NCI-H82 (cell line): ENCODE measurements at regions not wholly inside any gene's neighbourhood (a gene's known extent, or its start where the extent isn't known, plus 50 kb on each side); places are given as distances from the start of the nearest gene placed in this dataset.

ENCODE experiments used
- DNase-seq: peaks from one replicate; lab custom pipeline; 2025; lab: John Stamatoyannopoulos, UW

DNA sequence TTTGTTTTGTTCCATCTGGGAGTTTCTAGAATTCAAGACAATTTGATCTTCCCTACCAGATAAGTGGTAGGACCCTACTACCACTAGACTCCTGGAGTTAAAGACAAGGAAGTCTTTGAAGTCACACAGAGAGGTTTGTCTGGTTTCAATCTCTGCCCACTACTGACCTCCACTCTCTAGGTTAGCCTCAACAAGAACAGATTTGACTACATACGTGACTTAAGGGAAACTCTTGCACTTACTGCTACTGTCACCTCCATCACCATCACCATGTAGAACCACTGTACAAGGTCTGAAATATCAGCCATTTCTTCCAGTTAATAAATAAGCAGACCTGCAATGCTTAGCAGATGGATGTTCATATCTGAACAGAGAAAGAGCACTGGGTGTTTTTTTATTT is 148.3 kb upstream of the ARHGEF26 start:
- DNase-seq, result no peak

DNA sequence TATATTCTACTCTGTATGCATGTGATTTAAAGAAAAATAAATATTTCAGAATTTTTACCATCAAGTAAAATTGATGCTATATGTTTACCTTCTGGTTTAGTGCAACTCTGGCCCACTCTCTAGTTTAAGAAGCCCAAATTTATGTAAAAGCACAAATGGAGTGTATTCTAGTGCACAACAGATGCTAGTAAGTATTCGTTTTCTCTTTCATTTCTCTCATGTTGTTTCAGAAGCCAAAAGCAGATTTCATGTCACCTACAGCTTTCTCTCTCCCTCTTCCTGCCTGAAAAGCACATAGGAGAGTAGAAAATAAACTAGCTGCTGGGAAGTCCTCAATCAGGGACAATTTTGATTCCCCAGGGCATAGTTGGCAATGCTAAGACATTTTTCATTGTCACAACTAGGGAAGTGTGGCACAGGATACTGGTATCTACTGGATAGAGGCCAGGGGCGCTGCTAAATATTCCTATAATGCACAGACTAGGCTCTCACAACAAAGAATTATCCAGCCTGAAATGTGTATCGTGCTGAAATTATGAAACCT is 147.4 kb upstream of the ARHGEF26 start:
- no peak for DNase-seq

DNA sequence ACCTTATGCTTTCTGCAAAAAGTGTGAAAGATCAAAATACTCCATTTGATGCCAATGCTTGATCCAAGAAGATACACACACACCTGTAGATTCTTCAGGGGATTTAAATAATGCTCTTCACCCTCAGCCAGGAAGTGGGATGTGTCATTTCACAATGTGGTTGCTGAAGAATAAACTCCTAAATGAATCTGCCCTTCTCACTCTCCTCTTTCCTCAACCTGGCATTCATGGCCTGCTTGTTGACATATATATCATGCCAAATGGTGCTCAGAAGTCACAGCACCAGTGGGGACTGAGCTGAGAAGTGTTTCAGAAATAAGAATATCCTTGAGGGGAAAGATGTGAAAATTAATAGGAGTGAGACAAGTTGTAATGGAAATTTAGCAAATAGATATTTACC is 146.6 kb upstream of the ARHGEF26 start:
- no peak for DNase-seq

DNA sequence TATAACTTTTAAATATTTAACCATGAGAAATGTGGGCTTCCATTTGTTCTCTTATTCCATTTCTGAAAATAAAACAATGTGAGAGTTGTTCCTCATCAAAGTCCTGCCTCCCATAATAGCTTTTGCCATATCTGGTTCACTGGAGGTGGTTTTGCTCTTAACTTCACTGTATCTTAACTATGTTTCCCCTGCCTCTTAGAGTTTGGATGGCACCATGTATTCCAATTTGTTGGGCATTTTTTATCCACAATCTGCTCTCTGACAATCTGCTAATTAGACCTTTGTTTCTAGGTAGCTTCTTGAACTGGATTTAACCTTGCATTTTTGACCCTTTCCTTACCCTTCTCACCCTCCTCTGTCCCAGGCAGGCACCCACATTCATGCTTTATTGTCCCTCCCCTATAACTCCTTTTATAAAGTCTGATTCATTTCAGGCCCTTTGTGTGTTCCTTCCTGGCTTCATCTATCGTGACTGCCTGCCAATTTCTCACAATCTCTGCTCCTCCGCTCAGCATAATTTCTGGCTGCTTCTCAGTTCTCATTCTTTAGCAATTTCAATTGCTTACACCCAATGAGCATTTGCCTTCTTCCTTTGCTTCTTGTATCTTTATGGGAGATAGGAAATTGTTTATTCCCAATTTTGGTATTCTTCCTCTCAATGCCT is 144.2 kb upstream of the ARHGEF26 start:
- no peak for DNase-seq

DNA sequence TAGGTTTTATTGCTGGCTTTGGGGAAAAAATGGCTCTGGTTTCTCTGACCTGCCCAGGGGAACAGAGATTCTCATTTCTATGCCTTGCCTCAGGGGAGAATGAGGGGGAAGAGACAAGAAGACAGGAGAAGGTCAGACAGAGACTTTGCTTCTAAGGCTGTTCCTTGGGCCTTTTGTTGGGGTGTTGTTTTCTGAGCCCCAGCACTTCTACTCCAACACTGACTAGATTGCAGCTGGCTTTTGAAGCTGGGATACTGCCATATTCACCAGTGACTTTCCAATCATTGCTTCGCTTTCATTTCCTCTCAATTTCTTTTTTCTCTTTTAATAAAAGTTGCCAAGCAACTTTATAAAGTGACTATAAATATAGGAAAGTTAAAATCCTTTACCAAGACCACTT is 143.2 kb upstream of the ARHGEF26 start:
- DNase-seq, result no peak

DNA sequence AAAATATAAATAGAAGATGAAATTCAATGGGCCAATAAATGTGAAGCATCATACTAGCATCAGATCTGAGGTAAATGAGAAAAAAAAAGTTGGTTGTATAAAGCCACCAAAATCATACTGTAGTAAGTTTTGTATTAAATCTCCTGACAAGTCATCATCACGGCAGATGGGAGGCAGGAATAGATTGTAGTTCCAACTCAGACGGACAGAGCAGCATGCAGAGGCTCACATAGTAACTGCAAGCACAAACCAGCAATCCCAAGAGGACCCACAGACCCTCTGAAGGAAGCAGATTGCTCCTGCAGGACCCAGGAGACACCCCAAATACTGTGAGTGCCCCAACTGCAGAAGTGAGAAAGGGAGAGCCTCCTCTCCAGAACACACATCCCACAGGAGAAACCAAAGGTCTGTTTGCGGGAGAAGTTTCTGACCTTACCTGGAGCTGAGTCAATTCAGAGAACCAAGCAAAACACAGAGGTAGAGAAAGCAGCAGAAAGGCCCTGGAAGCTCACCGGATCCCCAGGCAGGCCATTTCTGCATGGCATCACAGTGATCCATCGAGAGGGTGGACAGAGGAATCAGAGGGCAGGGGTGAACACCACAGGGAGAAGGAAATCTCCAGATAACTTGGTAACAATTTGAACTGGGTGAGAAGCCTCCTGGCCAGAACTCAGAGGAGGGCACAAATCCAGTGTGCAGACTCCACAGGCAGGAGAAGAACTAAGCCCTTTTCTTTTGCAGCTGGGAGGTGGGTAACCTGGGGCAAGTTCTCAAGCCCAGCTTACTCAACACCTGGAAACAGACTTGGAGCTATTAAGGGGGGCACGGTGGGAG is 141.6 kb upstream of the ARHGEF26 start:
- no peak for DNase-seq

DNA sequence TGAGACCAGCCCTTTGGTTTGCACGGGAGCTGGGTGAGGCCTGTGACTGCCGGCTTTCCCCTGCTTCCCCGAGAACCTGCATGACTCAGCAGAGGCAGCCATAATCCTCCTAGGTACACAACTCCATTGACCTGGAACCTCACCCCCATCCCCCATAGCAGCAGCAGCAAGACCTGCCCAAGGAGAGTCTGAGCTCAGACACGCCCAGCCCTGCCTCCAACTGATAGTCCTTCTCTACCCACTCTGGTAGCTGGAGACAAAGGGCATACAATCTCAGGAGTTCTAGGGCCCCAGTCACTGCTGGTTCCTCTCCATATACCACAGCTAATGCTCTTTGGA is 141.0 kb upstream of the ARHGEF26 start:
- DNase-seq, result peak; percentile 23

DNA sequence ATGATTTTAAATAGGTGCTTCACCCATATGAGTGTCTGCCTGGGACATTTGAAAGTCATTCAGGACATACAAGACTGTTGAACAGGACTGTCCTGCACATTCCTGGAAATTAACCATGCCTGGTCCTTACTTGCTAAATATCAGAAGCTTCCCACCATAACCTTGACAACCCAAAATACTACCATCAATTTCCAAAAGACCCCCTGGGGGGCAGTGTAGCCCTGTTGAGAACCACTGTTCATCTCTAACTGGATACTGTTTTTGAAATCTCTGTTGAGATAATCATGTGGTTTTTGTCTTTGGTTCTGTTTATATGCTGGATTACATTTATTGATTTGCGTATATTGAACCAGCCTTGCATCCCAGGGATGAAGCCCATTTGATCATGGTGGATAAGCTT is 123.8 kb upstream of the ARHGEF26 start:
- peak; percentile 35 for DNase-seq

DNA sequence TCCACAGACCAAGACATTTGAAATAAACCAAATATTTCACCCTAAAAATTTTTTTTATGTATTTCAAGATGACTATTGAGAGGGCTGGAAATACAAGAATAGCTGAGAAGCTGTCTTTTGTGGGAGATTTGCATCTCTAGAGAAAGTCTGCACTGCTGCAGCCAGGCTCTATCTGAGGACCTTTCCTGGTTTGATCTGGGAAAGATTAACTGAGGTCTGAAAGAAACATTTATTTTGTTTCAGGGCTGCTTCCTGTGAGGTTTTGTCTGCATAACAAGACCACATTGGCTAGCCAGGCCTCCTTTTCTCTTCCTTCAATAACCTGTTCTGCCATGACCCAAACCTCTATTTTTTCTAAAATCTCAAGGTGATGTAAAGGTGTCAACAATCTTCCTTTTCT is 117.5 kb upstream of the ARHGEF26 start:
- DNase-seq, result no peak

DNA sequence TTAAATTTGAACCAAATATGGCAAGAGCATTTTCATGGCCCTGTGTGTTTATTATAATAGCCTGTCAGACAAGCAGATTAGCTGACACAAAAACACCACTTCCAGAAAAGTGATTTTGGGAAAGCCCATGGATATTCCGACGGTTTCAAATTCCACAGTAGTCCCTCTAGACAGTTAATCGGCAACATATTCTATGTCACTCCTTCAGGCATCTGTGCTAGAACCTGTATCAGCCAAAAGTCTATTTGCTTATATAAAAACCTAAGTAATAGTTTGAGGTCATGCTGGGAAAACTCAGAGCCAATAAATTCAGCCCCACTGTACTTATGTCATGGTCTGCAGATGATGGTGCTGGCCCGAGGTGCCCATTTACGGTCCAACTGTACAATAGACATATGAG is 110.2 kb upstream of the ARHGEF26 start:
- DNase-seq, result no peak

DNA sequence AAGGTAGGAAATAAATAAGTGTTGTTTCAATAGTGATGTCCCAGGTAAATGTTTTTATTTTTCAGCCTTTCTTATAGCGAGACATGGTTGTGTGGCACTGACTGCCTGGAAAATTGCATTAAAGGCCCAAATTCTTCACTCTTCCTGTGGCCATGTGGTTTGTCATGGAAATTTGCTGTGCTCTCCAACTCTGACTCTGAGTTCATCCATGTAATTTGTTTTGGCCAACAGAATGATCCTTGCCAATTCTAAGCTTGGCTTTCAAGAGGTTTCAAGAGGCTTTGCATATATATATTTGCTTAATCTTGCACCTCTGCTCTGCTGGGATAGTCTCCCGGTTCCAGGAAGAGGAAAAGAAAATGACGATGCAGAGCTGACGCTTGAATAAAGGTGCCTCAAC is 107.5 kb upstream of the ARHGEF26 start:
- DNase-seq, result no peak

DNA sequence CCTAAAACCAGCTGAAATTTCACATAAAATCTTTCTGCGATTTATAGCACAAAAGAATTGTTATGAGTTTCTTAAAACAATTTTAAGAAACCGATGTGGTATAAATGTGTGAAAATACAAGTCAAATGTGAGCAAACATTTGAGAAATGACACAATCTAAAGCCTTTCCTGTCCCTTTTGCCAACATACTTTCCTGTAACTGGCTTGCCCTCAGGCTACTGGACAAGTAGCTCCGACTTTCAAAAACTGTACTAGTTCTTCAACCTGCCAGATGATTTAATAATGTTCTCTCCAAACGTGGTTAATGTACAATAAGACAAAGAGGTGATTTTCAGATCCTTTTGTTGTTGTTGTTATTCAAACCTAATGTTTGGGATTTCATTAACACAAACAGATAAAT is 105.9 kb upstream of the ARHGEF26 start:
- no peak for DNase-seq

DNA sequence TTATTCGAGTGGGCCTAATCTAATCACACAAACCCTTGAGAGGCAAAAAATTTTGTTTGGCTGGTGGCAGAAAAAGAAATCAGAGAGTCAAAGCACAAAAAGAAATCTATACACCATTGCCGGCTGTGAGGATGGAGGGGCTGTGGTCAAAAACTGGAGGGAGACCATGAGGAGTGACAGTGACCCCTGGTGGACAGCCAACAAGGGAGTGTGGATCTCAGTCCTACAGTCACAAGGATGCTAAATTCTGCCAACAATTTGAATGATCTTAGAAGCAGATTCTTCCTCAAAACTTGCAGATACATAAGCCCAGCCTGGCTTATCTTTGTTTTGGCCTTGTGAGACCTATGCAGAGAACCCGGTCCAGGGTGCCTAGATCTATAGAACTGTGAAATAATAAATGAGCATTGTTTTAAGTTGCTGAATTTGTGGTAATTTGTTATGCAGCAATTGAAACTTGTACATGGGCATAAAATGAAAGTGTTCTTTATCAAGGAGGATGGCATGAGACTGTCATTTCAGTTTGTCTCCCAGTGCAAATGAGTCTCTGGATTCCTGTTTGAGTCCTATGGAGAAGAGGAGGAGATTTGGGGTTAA is 103.0 kb upstream of the ARHGEF26 start:
- DNase-seq, result peak; percentile 84

DNA sequence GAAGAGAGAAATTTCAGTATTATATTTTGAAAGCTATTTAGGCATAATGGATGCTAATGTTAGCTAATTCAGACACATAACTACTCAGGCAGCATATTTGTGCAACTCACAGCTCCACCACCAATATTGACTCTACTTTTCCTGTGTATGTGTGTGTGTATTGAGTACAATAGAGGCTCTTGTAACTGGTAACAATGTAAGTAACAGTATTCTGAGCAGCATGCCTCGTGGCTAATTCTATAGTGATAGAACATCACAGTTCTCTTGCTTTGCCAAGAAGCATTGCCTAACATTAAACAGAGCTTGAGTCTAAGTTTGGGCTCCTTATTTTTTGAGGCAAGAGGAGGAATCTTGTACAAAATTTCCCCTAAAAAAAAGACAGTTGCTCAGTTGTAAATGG is 98.6 kb upstream of the ARHGEF26 start:
- DNase-seq, result no peak

DNA sequence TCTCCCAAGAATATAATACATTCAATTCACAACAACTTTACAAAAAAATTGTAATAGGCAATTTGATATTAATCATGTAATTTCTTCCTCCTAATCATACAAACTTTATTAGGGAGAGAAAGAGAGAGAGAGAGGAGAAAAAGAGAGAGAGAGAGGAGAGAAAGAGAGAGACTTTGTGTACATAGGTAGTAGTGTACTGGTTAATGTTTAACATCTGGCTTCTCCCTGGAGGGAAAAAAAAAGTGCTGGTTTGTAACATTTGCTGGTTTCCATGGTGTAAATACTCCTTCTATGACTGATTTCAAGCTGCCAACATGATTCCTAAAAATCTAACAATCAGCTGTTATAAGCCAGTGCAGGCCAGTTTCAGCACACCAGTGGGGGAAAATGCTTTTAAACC is 98.0 kb upstream of the ARHGEF26 start:
- no peak for DNase-seq

DNA sequence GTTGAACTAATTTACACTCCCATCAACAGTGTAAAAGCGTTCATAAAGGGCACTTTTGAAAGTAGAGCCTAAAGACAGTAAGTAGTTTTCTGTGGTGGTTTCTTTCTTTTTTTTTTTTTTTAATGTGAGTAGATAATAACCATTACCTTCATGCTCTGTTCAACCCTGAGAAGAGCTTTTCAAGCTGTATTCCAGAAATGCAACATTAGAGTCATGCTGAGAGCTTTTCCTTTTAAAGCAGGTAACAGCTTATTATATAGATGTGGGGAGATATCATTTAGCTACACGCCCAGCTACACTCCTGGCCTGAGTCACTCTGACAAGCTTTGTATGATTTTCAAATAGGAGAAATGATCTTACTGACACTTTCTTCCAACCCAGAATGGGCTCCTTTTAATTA is 96.2 kb upstream of the ARHGEF26 start:
- no peak for DNase-seq

DNA sequence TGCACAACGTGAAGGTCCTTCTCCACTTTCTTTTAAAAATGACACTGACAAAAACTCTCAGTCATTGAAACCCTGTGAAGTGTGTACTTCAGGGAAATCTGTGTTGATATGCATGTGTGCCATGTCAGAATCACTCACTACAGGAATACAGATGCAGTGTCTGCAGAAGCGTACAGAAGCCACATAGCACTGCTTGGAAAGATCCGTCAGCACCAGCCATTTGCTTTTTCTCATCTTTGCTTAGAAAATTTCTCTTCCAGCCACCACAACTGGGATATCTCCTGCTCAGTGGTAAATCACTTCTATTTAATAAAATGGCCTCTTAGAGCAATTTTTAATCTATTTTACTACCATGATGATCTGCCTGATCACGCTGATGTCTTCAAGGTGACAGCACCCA is 91.3 kb upstream of the ARHGEF26 start:
- no peak for DNase-seq

DNA sequence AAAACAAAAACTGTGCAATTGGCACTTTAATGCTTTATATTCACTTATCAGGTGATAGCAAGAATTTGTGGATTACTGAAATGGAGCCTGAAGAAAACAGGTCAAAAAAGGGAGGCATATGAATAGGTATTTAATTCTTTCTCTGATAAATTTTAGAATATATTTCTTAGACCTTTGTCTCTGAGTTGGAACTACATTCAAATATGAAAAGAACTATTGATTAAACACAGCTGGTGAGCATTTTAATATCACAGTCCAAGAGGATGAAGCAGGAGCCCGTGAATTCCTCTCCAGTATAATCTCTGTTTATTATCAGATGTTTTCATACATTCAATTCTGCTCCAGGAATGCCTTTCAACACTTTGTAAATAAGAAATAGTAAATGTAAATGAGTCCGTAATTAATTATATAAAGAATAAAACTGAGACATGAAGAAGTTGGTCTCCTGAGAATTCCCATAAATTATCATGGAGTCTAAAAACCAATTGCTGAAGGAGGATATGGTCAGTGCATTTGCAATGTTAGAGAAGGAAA is 86.3 kb upstream of the ARHGEF26 start:
- DNase-seq, result no peak

DNA sequence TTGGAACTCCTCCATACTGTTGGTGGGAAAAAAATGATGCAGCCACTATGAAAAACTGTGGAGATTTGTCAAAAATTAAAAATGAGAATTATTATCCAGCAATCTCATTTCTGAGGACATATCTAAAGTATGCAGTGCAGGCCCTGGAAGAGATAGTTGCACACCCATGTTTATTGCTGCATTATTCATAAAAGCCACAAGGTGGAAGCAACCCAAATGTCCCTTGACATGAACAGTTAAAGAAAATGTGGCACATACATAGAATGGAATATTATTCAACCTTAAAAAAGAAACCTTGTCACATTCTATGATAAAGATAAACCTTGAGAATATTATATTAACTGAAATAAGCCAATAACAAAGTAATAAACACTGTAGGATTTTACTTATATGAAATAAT is 80.9 kb upstream of the ARHGEF26 start:
- DNase-seq, result peak; percentile 63

DNA sequence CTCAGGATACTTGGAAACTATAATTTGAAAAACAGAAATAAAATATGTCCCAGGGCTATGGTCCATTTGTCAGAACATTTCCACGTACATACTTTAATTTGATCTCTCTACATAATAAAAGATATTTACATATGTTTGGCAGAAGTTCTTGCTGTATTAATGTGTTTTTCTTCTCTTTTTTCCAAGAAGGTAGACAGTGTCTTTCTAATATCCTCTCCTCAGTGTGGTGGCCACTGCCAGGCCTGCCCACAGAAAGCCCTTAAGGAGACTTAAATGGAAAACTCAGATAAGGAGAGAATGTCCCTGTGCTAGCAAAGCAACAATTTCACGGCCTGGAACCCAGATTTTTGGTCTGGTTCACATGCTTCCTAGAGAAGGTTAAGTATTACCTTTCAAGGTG is 76.5 kb upstream of the ARHGEF26 start:
- no peak for DNase-seq

DNA sequence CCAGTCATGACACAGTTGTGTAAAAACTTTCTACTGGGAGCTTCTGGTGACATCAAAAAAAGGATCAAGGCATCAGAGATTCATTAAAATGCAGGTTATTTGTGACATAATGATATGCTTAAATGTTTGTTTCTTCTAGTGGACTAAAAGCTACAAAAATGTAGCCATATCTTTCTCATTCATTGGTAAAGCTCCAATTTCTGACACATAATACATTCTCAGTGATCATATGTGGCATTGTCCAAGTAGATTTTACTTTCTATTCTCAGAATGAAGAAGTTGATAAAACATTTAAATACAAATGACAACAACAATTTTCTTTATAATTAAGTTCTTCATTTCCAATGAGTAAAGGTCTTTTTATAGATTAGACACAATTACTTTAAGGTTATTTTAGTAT is 71.0 kb upstream of the ARHGEF26 start:
- no peak for DNase-seq

DNA sequence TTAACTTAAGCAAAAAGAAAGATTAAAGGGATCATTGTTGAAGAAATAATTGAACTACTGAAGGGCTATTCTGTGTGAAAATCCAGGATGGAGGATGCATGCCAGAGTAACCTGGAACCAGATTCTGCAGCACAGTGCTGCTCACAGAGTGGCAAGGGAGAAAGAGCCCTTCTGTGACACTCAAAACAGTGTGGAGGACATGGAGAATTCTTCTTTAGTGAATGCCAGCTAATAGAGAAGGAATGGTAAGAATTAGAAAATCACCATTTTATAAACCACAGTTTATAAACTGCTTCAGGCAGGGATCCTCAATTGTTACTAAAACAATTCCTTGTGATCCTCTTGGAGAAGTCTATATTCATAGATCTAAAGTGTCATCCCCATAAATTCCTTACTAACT is 70.4 kb upstream of the ARHGEF26 start:
- no peak for DNase-seq

DNA sequence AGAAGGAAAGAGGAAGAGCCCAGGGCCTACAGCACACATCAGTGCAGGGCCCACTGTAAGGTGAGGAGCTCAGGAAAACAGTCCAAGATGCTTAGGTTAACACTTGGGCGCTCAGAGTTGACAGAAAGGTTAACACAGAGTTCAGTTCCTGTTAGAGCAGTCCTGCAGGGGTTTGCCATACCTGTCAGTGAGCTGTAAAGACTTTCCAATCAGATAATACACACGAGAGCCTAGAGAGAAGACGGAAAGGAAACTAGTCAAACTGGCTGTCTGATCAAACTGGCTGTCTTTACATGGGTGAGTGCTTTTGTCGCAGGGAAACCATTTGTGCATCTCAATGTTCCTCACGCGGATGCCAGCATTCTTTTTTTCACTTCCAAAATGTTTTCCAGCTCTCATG is 61.4 kb upstream of the ARHGEF26 start:
- DNase-seq, result no peak
